Prostate gland (tissue), 2 donors: ENCODE measurements at regions not wholly inside any gene's neighbourhood (a gene's known extent, or its start where the extent isn't known, plus 50 kb on each side); places are given as distances from the start of the nearest gene placed in this dataset.

Experiments used
- CTCF ChIP-seq, 4 experiments: fragments of 200-600 bp in 2 of 4; fragments of 450-650 bp in 2 of 4; sonication (generic) in 2 of 4; IDR thresholded peaks; 1 replicate in 3 of 4; 2 replicates in 1 of 4; pipeline ENCODE4 v1.5.1; 2016 to 2019; ENCODE audit warnings: antibody characterized with exemption in 4 of 4, mild to moderate bottlenecking in 2 of 4, moderate library complexity in 2 of 4
- POLR2A ChIP-seq: fragments of 450-650 bp; IDR thresholded peaks from one replicate; pipeline ENCODE4 v1.6.1; 2016; ENCODE audit warnings: antibody characterized with exemption, mild to moderate bottlenecking

GRCh38 chr15:77702211-77702957 lies 69.7 kb upstream of the LINGO1 start:
- TF ChIP-seq CTCF (IDR thresholded peaks at IDR 0.05) (no peak), POLR2A (no peak)
